Thyroid gland (tissue), 4 donors: ENCODE measurements at regions not wholly inside any gene's neighbourhood (a gene's known extent, or its start where the extent isn't known, plus 50 kb on each side); places are given as distances from the start of the nearest gene placed in this dataset.

ENCODE experiments used
- CTCF ChIP-seq, 6 experiments: fragments of 200-600 bp in 3 of 6; fragments of 450-650 bp in 3 of 6; sonication (generic) in 3 of 6; IDR thresholded peaks; one replicate each; pipeline ENCODE4 v1.5.1; 2016 to 2019; ENCODE audit warnings: antibody characterized with exemption in 6 of 6, mild to moderate bottlenecking in 2 of 6, inconsistent platforms in 1 of 6, moderate library complexity in 1 of 6
- POLR2A ChIP-seq, 2 donors: fragments of 450-650 bp; IDR thresholded peaks; one replicate each; pipeline ENCODE4 v1.6.1; 2017; ENCODE audit warnings: antibody characterized with exemption in 2 of 2, mild to moderate bottlenecking in 2 of 2, moderate library complexity in 1 of 2

- no peak for TF ChIP-seq CTCF (IDR thresholded peaks at IDR 0.05)
- no peak for TF ChIP-seq POLR2A (IDR thresholded peaks at IDR 0.05)
Measured at GRCh38 chr1:115165776-115166175, 76.5 kb upstream of the TSPAN2 start.
